K562 (cell line): ENCODE measurements at regions not wholly inside any gene's neighbourhood (a gene's known extent, or its start where the extent isn't known, plus 50 kb on each side); places are given as distances from the start of the nearest gene placed in this dataset.

Experiments used
- BCLAF1 ChIP-seq, 2 experiments: fragments of 450-650 bp in 1 of 2; IDR thresholded peaks; 2 replicates each; pipeline ENCODE4 v1.6.1; 2011 to 2017; ENCODE audit warnings: low read depth in 2 of 2, antibody characterized with exemption in 1 of 2, borderline replicate concordance in 1 of 2, low read length in 1 of 2, mild to moderate bottlenecking in 1 of 2, mixed read lengths in 1 of 2; ENCODE audit not compliant: control insufficient read depth in 1 of 2
- BRD4 ChIP-seq: fragments of 200-600 bp; sonication (generic); IDR thresholded peaks from 2 replicates; pipeline ENCODE4 v1.6.1; 2017; ENCODE audit warnings: inconsistent platforms
- CTCF ChIP-seq, 3 experiments: IDR thresholded peaks in 2 of 3; conservative IDR thresholded peaks in 1 of 3; 2 replicates each; pipeline ENCODE4 v1.5.1; 2011 to 2012; ENCODE audit warnings: low read length in 3 of 3, mild to moderate bottlenecking in 3 of 3, control low read depth in 2 of 3, improper control_type of control experiment in 1 of 3, inconsistent platforms in 1 of 3, low read depth in 1 of 3, mixed read lengths in 1 of 3, moderate library complexity in 1 of 3; ENCODE audit not compliant: insufficient read depth in 2 of 3
- ETS1 ChIP-seq: conservative IDR thresholded peaks from 2 replicates; pipeline ENCODE4 v1.6.1; 2011; ENCODE audit warnings: low read depth, mild to moderate bottlenecking, low read length; ENCODE audit not compliant: control insufficient read depth
- FOXO4 ChIP-seq: fragments of 450-650 bp; formaldehyde crosslinking; IDR thresholded peaks from 2 replicates; pipeline ENCODE4 v1.4.0; 2020; ENCODE audit warnings: mild to moderate bottlenecking, moderate library complexity
- GTF3C2 ChIP-seq: IDR thresholded peaks from 3 replicates; pipeline ENCODE4 v1.6.1; 2011; ENCODE audit warnings: borderline replicate concordance, mild to moderate bottlenecking, moderate library complexity; ENCODE audit not compliant: insufficient read length; ENCODE audit errors: extremely low read depth
- NFYB ChIP-seq: IDR thresholded peaks from 2 replicates; pipeline ENCODE4 v1.6.1; 2011; ENCODE audit warnings: mild to moderate bottlenecking, moderate library complexity; ENCODE audit not compliant: insufficient read length; ENCODE audit errors: extremely low read depth
- NR0B1 ChIP-seq: fragments of 450-650 bp; IDR thresholded peaks from one replicate; pipeline ENCODE4 v1.6.1; 2018; ENCODE audit warnings: mild to moderate bottlenecking, moderate library complexity; ENCODE audit not compliant: partially characterized antibody
- RBM39 ChIP-seq: fragments of 200-400 bp; formaldehyde crosslinking; optimal IDR thresholded peaks from 2 replicates; pipeline ENCODE3; 2018; ENCODE audit warnings: low read depth, low read length
- RCOR1 ChIP-seq, 2 experiments: IDR thresholded peaks; 2 replicates each; pipeline ENCODE4 v1.6.1; 2012; ENCODE audit warnings: low read depth in 2 of 2, low read length in 2 of 2, borderline replicate concordance in 1 of 2, improper control_type of control experiment in 1 of 2
- STAT6 ChIP-seq: sonication (generic); formaldehyde crosslinking; IDR thresholded peaks from 2 replicates; pipeline ENCODE4 v1.8.1; 2023; ENCODE audit warnings: mild to moderate bottlenecking, missing genetic modification reagents
- TAF15 ChIP-seq: fragments of 200-400 bp; formaldehyde crosslinking; IDR thresholded peaks from 2 replicates; pipeline ENCODE4 v1.6.1; 2017; ENCODE audit warnings: mild to moderate bottlenecking, low read depth, low read length, moderate library complexity
- TOE1 ChIP-seq, 2 experiments: fragments of 450-650 bp in 1 of 2; sonication (generic) in 1 of 2; formaldehyde crosslinking in 1 of 2; IDR thresholded peaks; 2 replicates each; pipeline versions ENCODE4 v1.7.1 to v1.8.0; 2016 to 2022; ENCODE audit warnings: borderline replicate concordance in 2 of 2, mild to moderate bottlenecking in 2 of 2, antibody characterized with exemption in 1 of 2, inconsistent platforms in 1 of 2, low read depth in 1 of 2, missing genetic modification reagents in 1 of 2, moderate library complexity in 1 of 2
- ZNF212 ChIP-seq: fragments of 450-650 bp; formaldehyde crosslinking; IDR thresholded peaks from 2 replicates; pipeline ENCODE4 v1.4.0; 2020; ENCODE audit warnings: mild to moderate bottlenecking

GRCh38 chr2:226575928-226576327 lies 223.7 kb downstream of the IRS1 start:
- no peak for TF ChIP-seq STAT6 (CRISPR knock-in tag)
- TF ChIP-seq BRD4 = no peak
- no peak for TF ChIP-seq RCOR1 (IDR thresholded peaks at IDR 0.05; ENCODE audit: borderline replicate concordance in 1 of 2, low read depth in 2 of 2, low read length in 2 of 2)
- TF ChIP-seq FOXO4 (CRISPR knock-in tag) = no peak
- no peak for TF ChIP-seq GTF3C2
- no peak for TF ChIP-seq CTCF (IDR thresholded peaks at IDR 0.05 in 2 of 3, conservative IDR thresholded peaks at IDR 0.05 in 1 of 3; ENCODE audit: insufficient read depth in 2 of 3, low read depth in 1 of 3, low read length in 3 of 3)
- TF ChIP-seq ZNF212 (CRISPR knock-in tag) = no peak
- TF ChIP-seq ETS1 = no peak
- TF ChIP-seq RBM39 = no peak
- no peak for TF ChIP-seq BCLAF1 (IDR thresholded peaks at IDR 0.05; ENCODE audit: borderline replicate concordance in 1 of 2, control insufficient read depth in 1 of 2, low read depth in 2 of 2, low read length in 1 of 2)
- no peak for TF ChIP-seq NFYB
- no peak for TF ChIP-seq TOE1 (IDR thresholded peaks at IDR 0.05; ENCODE audit: borderline replicate concordance)
- no peak for TF ChIP-seq TOE1 (CRISPR knock-in tag; IDR thresholded peaks at IDR 0.05; ENCODE audit: borderline replicate concordance, low read depth)
- TF ChIP-seq NR0B1 = no peak
- no peak for TF ChIP-seq TAF15
